ENCODE measurements at regions not wholly inside any gene's neighbourhood (a gene's known extent, or its start where the extent isn't known, plus 50 kb on each side); places are given as distances from the start of the nearest gene placed in this dataset.

GRCh38 chr20:11687546-11688292 is 230.0 kb upstream of the BTBD3 start (continued):
- TF ChIP-seq PAXIP1 (CRISPR knock-in tag; conservative IDR thresholded peaks at IDR 0.05) = peak; percentile 84
- no peak for TF ChIP-seq ZBTB26 (CRISPR knock-in tag; IDR thresholded peaks at IDR 0.05; ENCODE audit: borderline replicate concordance)
- peak; percentile 64; the same call in 1 of the 2 replicates for TF ChIP-seq ZNF784 (CRISPR knock-in tag; IDR thresholded peaks at IDR 0.05; ENCODE audit: borderline replicate concordance)
- peak; percentile 79 for TF ChIP-seq HOMEZ (CRISPR knock-in tag; IDR thresholded peaks at IDR 0.05; ENCODE audit: low read depth)
- no peak for TF ChIP-seq ZBTB20 (CRISPR knock-in tag; IDR thresholded peaks at IDR 0.05; ENCODE audit: borderline replicate concordance, low read depth)
- TF ChIP-seq ZNF496 (CRISPR knock-in tag; IDR thresholded peaks at IDR 0.05; ENCODE audit: insufficient replicate concordance) = no peak
- TF ChIP-seq SRSF4 (IDR thresholded peaks at IDR 0.05; ENCODE audit: low read depth, low read length, poor library complexity, severe bottlenecking) = no peak
- TF ChIP-seq JDP2 (CRISPR knock-in tag; IDR thresholded peaks at IDR 0.05; ENCODE audit: borderline replicate concordance) = no peak
- TF ChIP-seq BRD4 (CRISPR knock-in tag; IDR thresholded peaks at IDR 0.05) = no peak
- TF ChIP-seq RFX3 (CRISPR knock-in tag; IDR thresholded peaks at IDR 0.05) = no peak
- no peak for TF ChIP-seq PRDM15 (CRISPR knock-in tag; IDR thresholded peaks at IDR 0.05)
- TF ChIP-seq ZBTB49 (CRISPR knock-in tag; IDR thresholded peaks at IDR 0.05; ENCODE audit: borderline replicate concordance) = no peak
- no peak for TF ChIP-seq GATA4 (IDR thresholded peaks at IDR 0.05; ENCODE audit: borderline replicate concordance, low read depth)
- TF ChIP-seq CENPX (CRISPR knock-in tag; IDR thresholded peaks at IDR 0.05) = 0 out of 2 replicates have a peak, but pooled peaks have one; percentile 33
